ENCODE measurements at regions not wholly inside any gene's neighbourhood (a gene's known extent, or its start where the extent isn't known, plus 50 kb on each side); places are given as distances from the start of the nearest gene placed in this dataset.

DNA sequence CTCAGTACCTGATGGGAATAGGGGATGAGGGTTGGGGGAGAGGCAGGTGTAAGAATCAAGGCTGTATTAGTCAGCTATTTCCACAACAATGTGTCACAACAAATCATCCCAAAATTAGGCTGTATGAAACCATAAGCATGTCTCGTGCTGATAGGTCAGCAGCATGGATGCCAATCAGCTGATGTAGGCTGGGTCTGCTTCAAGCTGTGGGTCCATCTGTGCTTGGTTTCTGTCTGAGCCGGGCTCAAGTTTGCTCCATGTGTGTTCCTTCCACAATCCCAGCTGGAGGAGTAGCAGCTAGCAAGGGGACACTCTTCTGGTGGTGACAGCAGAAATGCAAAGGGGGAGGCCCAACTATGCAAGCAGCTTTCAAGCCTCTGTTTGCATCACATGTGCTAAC lies 97.9 kb upstream of the ZNF746 start:
- no peaks in the 10 kb centered on the region for H3K79me2 ChIP-seq (ENCODE audit: insufficient read depth, low read length)
- H3K4me1 ChIP-seq (ENCODE audit: insufficient read depth, low read length), result no peaks in the 10 kb centered on the region
- 100% methylated on average over 2 of the region's 2 CpGs for WGBS (ENCODE audit: low lambda C conversion rate)
- no peak for FAIRE-seq
- TF ChIP-seq ZMAT3 (CRISPR knock-in tag; conservative IDR thresholded peaks at IDR 0.05), result no peak
- no peak for TF ChIP-seq ZNF333 (CRISPR knock-in tag; IDR thresholded peaks at IDR 0.05; ENCODE audit: borderline replicate concordance)
- TF ChIP-seq, protein P1, sequence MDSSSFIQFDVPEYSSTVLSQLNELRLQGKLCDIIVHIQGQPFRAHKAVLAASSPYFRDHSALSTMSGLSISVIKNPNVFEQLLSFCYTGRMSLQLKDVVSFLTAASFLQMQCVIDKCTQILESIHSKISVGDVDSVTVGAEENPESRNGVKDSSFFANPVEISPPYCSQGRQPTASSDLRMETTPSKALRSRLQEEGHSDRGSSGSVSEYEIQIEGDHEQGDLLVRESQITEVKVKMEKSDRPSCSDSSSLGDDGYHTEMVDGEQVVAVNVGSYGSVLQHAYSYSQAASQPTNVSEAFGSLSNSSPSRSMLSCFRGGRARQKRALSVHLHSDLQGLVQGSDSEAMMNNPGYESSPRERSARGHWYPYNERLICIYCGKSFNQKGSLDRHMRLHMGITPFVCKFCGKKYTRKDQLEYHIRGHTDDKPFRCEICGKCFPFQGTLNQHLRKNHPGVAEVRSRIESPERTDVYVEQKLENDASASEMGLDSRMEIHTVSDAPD (CRISPR knock-in tag; IDR thresholded peaks at IDR 0.05), result no peak
- TF ChIP-seq ZNF768 (CRISPR knock-in tag; IDR thresholded peaks at IDR 0.05), result no peak
- TF ChIP-seq NCOA5 (CRISPR knock-in tag; IDR thresholded peaks at IDR 0.05), result no peak
- TF ChIP-seq, protein P2, sequence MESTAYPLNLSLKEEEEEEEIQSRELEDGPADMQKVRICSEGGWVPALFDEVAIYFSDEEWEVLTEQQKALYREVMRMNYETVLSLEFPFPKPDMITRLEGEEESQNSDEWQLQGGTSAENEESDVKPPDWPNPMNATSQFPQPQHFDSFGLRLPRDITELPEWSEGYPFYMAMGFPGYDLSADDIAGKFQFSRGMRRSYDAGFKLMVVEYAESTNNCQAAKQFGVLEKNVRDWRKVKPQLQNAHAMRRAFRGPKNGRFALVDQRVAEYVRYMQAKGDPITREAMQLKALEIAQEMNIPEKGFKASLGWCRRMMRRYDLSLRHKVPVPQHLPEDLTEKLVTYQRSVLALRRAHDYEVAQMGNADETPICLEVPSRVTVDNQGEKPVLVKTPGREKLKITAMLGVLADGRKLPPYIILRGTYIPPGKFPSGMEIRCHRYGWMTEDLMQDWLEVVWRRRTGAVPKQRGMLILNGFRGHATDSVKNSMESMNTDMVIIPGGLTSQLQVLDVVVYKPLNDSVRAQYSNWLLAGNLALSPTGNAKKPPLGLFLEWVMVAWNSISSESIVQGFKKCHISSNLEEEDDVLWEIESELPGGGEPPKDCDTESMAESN (CRISPR knock-in tag; conservative IDR thresholded peaks at IDR 0.05), result no peak
- no peak for TF ChIP-seq IKZF1 (IDR thresholded peaks at IDR 0.05)
- TF ChIP-seq, protein P3, sequence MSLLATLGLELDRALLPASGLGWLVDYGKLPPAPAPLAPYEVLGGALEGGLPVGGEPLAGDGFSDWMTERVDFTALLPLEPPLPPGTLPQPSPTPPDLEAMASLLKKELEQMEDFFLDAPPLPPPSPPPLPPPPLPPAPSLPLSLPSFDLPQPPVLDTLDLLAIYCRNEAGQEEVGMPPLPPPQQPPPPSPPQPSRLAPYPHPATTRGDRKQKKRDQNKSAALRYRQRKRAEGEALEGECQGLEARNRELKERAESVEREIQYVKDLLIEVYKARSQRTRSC (CRISPR knock-in tag; IDR thresholded peaks at IDR 0.05; ENCODE audit: low read depth), result no peak
- TF ChIP-seq, protein P4, sequence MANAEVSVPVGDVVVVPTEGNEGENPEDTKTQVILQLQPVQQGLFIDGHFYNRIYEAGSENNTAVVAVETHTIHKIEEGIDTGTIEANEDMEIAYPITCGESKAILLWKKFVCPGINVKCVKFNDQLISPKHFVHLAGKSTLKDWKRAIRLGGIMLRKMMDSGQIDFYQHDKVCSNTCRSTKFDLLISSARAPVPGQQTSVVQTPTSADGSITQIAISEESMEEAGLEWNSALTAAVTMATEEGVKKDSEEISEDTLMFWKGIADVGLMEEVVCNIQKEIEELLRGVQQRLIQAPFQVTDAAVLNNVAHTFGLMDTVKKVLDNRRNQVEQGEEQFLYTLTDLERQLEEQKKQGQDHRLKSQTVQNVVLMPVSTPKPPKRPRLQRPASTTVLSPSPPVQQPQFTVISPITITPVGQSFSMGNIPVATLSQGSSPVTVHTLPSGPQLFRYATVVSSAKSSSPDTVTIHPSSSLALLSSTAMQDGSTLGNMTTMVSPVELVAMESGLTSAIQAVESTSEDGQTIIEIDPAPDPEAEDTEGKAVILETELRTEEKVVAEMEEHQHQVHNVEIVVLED (CRISPR knock-in tag; IDR thresholded peaks at IDR 0.05; ENCODE audit: borderline replicate concordance), result no peak
- no peak for TF ChIP-seq ZFP1 (CRISPR knock-in tag; IDR thresholded peaks at IDR 0.05)
- TF ChIP-seq, protein P5, sequence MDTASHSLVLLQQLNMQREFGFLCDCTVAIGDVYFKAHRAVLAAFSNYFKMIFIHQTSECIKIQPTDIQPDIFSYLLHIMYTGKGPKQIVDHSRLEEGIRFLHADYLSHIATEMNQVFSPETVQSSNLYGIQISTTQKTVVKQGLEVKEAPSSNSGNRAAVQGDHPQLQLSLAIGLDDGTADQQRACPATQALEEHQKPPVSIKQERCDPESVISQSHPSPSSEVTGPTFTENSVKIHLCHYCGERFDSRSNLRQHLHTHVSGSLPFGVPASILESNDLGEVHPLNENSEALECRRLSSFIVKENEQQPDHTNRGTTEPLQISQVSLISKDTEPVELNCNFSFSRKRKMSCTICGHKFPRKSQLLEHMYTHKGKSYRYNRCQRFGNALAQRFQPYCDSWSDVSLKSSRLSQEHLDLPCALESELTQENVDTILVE (CRISPR knock-in tag; IDR thresholded peaks at IDR 0.05), result no peak
- H2AFZ ChIP-seq (ENCODE audit: low read length), result no peak overlapping the region
- BruUV-seq (replicated peaks), result no TSS peak
- H3K9ac ChIP-seq (ENCODE audit: insufficient read depth, low read depth, low read length), result no peak overlapping the region
- H4K20me1 ChIP-seq (ENCODE audit: insufficient read depth, low read length), result no peaks in the 10 kb centered on the region
- intact Hi-C loops (cut with micrococcal nuclease; ENCODE audit: unreplicated experiment) (no loop called here), in situ Hi-C loops (cut with HindIII; ENCODE audit: extremely low pct_ligation_motif_present, low pct_unique_long_range_greater_than_20kb) (no loop called here)
- H3K27ac ChIP-seq (ENCODE audit: extremely low read length, insufficient read depth, low read length), result no peak overlapping the region
- H3K36me3 ChIP-seq (replicated peaks in 1 of 2; ENCODE audit: control insufficient read depth in 1 of 2, insufficient read depth in 2 of 2, low read length in 2 of 2), result peaks cover 13 to 45% of the 10 kb centered on the region in 2 experiments; a peak in 4 of 5 replicates
- ChIA-PET CTCF (ENCODE audit: low intra/inter-chr PET ratio, low total read pairs) (no interaction called here), POLR2A (no interaction called here)
- H3K9me3 ChIP-seq (ENCODE audit: low read length), result no peaks in the 10 kb centered on the region
- H3K27me3 ChIP-seq (ENCODE audit: control insufficient read depth in 1 of 2, insufficient read depth in 2 of 2, low read length in 2 of 2), result no peaks in the 10 kb centered on the region
- no peak overlapping the region for H3K4me3 ChIP-seq (replicated peaks in 1 of 3; ENCODE audit: insufficient read depth in 1 of 3, low read depth in 2 of 3, low read length in 3 of 3)
- H3K4me2 ChIP-seq (ENCODE audit: low read depth, low read length), result no peak overlapping the region
- no peak for DNase-seq (ENCODE audit: low spot score)
- no peak for ATAC-seq

All from HepG2 (cell line).